ENCODE measurements at regions not wholly inside any gene's neighbourhood (a gene's known extent, or its start where the extent isn't known, plus 50 kb on each side); places are given as distances from the start of the nearest gene placed in this dataset.
"Not testable (repeated sequence)": the region's sequence is repeated elsewhere in the genome, so short reads cannot be mapped to it uniquely, and the experiment has no call there.

DNA sequence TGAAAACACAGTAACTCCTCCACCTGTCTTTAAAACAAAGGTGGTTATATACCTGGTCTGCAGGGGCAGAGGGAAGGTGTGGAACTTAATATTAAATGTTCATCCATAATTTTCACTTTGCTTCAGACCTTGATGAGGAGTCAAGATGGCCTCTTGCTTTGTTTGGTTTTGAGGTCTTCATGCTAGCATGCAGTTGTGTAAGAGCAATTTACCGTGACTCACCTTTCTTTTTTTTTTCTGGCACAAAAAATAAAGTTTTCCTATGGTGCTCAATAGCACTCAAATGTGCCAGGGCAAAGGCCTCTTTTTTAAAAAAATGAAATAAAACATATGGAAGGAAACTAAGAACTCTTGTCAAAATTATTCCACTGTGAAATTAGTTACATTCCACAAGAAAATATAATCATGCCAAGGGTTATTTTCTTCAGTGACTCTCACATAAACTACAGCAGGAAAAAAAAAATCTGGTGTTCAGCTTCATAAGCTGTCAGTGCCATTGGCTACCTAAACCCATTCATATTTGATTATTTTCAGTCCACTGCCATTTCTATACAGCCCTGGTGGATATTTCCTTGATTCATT is 128.2 kb downstream of the SLC7A11 start:
- no peak for DNase-seq

DNA sequence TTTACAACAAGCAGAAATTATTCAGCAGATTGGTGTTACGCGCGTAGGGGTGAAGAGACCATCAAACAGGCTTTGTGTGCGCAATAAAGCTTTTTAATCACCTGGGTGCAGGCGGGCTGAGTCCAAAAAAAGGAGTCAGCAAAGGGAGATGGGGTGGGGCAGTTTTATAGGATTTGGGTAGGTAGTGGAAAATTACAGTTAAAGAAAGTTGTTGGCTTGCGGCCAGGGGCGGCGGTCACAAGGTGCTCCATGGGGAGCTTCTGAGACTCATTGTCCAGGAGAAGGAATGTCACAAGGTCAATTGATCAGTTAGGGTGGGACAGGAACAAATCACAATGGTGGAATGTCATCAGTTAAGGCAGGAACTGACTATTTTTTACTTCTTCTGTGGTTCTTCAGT is 129.3 kb downstream of the SLC7A11 start:
- DNase-seq = not testable (repeated sequence)

DNA sequence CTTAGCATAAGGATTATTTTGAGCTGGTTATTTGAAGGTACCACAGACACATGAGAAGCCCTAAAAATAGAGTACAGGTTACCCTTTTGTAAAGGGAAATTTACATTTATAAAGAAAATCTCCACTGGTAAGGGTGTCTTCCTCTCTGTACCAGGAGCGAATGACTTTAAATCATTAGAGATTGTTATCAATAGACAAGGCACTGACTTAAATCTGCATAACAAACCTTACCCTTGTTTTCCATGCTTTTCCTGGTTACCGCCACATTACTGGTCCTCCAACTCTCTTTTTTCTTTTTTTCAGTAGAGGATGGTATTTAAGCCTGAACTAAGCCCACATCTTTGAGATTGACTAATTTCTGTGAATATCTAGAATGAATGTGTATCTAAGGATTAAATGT is 129.8 kb downstream of the SLC7A11 start:
- DNase-seq = no peak

DNA sequence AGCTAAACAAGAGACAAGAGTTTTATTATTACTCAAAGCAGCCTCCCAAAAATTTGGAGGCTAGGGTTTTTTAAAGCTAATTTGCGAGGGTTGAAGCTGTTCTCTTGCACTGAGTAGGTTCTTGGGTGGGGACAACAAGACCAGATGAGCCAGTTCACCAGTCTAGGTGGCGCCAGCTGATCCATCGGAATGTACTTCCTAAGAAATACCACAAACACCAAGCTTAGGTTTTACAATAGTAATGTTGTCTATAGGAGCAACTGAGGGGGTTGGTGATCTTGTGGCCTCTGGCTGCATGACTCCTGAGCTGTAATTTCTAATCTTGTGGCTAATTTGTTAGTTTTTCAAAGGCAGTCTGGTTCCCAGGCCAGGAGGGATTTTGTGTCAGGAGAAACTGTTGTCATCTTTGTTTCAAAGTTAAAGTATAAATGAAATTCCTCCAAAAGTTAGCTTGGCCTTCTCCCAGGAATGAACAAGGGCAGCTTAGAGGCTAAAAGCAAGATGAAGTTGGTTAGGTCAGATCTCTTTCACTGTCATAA is 130.6 kb downstream of the SLC7A11 start:
- no peak for DNase-seq

DNA sequence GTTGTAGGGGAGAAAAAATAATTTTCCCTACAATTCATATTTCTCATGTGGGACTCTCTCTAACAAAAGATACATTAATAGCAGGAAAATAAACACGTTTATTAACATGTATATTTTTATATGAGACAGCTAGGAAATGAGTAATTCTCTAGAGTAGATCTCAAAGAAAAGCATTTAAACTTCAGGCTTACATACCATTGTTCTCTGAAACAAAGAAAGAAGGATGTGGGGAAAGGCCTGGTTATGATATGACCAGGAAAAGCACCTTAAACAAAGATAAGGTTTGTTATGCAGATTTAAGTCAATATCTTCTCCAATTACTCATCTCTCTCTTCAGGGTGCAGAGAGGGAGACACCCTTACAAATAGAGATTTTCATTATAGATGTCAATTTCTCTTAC is 131.3 kb downstream of the SLC7A11 start:
- no peak for DNase-seq

DNA sequence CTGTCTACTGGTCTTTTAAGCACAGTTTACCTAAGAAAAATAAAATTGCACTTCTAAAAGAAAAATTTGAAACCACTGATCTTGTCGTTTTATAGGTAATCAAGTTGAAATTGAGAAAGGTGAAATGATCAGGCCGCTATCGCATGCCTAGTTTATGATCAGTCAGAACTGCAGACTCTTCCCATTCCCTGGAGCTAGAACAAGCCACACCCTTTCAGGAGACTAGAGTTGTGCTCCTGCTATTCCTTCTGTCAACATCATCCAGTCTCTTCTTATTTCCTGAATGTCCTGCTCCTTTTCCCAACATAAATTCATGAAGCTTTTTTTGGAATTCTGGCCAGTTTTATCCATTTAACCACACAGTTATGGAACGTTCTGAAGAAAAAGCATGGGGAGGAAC is 135.1 kb downstream of the SLC7A11 start:
- no peak for DNase-seq

DNA sequence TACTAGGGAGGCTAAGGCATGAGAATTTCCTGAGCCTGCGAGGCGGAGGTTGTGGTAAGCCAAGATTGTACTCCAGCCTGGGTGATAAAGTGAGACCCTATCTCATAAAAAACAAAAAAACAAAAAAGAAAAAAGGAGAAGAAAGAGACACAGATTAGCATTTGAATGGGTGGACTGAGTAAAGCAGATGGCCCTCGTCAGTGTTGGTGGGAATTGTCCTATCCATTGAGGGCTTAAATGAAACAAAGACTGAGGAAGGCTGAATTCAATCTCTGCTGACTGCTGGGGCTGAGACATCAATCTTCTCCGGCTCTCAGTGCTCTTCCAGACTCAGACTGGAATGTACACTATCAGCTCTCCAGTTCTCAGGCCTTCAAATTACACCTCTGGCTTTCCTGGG is 136.8 kb downstream of the SLC7A11 start:
- DNase-seq = no peak

DNA sequence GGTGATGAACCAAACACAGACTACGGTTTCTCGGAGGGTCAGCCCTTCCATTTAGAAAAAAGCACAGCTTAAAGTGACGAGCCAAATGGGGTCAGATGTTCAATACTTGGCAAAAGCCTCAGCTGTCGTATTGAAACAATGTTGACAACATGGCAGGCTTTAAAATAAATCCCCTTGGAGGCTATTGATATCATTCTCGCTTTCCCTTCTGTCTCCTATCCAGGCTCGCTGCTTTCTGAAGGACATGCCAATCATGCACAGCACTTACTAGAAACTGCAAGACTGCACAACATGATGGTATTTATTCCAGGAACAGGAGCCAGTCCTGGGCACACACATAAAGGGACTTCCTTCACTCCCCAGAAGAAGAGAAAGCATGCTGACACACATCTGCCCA is 137.9 kb downstream of the SLC7A11 start:
- no peak for DNase-seq

DNA sequence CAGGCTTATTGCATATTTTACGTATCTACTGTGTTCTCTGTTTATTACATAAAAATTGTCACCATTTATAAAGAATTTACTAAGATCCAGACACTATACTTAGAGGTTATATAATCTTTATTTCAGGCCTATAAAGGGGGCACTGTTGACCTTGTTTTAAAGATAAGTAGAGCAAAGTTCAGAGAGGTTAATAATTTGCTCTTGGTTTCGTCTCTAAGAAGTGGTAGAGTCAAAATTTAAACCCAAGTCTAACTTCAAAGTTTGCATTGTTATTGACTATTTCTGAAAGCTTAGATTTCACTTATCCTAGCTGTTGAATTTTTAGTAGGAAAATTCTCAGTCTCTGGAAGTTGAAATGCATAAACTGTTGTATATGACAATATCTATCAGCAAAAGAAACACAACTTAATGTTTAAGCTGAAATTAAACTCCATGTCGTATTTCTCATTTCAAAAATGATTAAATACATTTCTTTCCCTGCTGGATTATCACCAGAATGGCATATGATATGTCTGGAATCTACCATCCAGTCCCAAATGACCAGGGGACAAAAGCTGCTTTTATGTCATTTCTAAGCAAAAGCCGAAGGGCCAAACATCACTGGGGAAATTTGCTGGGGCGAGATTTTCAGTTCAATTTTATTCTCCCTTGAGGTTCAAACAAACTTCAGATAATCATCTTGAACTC is 138.4 kb downstream of the SLC7A11 start:
- DNase-seq = no peak

DNA sequence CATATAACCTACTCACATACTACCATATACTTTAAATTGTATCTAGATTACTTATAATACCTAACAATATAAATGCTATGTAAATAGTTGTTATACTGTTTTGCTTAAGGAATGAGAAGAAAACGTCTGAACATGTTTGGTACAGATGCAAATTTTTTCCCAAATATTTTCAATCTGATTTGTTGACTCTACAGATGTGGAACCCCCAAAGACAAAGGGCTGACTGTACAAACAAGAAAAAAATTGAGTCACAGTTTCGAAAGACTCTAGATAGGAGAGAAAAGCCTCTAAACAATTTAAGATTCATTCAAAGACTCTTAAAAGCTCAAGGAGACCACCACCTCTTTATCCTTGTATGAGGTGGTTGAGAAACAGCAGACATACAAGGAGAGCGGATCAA is 142.8 kb downstream of the SLC7A11 start:
- no peak for DNase-seq

DNA sequence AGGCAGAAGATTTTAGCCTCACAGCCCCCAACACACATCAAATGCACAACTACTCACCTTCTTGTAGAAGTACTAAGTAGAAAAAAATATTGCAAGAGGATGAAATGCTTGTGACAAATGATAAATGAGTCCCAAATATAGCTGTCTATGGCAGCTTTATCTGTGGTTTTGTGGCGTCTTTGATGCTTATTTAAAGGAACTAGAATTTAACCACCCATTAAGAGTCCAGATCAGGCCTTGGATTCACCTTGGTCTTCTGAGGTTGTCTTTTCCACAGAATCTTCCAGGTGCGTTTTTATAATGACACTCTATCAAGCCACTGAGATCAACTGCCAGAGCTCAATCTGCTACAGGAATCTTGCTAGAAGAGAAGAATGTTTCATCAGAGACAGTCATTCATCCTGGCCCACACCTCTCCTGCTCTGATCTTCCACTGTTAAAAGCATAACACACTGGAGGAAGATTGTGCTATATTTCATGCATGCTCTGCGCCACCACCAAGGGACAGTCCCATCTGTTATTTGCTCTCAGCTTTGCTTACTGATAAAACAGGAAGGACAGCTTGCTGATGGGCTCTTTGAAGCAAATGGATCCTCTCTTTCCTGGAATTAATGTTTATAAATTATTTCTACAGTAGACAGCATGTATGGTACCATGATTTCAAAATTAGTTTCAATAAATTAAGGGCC is 144.1 kb downstream of the SLC7A11 start:
- DNase-seq = no peak

DNA sequence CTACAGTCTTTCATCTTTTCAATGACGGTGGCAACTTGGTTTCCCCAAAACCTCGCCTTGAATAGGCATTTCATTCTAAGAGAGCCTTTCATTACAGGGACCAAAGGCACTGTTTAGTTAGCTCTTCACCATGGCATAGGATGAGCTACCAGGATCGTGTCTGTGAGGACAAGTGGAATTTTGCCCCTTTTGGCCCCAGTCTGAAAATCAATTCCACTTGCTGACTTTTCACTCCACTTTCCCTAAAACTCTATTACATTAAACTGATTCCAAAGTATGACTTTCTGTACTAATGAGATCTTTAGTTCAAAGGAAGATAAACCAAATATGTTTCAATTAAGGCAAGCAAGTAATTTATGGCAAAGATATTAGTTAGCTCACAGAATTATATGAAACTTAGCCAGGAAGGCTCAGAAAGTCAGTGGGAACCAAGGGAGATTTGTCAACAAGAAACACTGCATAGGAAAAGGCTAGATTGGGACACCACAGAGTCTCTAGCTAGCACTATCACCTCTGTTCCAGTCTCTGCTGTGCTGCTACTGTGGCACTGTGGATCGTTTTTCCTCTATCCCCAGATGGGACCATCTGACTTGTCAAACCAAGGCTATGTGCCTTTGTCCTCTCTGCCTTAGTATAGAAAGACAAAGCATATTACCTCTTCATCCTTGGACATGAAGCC is 145.6 kb downstream of the SLC7A11 start:
- DNase-seq = no peak

DNA sequence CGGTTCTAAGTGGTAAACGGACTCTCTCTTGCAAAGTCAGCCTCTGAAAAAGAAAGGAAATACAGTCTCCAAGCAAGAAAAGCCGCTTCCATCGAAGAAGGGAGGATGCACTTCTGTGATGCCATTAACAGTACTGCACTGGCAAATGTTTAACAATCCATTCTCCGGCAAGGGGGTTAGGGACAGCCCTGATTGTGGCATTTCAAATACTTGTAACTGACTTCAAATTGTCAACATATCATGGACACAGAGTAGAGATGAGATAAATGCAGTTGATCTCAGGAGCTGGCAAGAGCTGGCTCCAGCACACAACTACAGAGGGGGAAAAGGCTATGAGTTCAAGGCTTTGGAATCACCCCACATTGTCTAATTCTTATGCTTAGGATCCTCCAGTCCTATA is 146.8 kb downstream of the SLC7A11 start:
- DNase-seq = no peak

DNA sequence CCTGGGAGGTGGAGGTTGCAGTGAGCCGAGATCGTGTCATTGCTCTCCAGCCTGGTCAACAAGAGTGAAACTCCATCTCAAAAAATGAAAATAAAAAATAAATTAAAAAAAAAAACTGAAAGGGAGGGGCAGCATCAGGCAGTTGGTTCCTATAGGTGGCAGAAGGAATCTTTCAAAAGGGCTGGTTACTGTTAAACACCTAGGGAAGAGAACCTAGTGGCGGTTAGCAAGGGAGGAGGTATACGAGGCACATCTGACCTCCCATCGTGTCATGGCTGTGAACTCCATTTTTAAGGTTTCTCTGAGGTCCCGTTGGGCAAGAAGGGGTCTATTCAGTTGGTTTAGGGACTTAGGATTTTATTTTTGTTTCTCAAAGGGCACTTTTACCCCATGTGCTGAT is 150.1 kb downstream of the SLC7A11 start:
- DNase-seq = no peak

DNA sequence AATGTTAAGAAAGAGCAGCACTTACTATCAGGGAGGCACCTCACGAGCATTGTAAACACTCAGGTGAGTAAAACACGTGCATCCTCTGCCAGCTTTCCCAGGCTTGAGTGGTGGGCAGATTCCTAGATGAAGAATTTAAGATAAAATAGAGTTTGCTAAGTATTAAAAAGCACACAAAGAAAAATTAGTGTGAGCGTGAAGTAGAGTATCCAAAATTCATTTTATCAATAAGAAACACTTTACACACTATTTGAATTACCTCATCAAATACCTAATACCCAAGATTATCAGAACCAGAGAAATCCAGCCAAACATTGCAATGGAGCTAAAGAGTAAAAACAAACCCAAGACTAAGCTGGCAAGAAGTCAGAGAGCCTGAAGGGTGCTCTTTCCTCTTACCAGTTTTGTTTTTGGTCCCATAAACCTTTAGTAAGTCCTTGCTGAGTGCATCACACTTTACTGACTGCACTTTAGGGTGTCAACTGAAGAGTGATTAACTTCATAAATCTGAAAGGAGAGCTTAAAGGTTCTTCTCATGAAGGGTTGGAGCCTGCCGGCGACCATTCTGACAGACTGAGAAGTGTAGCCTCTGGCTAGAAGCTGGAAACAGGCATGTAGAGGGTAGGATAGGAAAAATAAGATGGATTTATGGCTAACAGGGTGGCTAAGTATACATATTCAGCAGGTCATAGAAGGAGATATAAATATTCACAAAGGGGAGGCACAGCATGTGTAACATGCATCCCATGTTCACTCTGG is 151.1 kb downstream of the SLC7A11 start:
- no peak for DNase-seq

DNA sequence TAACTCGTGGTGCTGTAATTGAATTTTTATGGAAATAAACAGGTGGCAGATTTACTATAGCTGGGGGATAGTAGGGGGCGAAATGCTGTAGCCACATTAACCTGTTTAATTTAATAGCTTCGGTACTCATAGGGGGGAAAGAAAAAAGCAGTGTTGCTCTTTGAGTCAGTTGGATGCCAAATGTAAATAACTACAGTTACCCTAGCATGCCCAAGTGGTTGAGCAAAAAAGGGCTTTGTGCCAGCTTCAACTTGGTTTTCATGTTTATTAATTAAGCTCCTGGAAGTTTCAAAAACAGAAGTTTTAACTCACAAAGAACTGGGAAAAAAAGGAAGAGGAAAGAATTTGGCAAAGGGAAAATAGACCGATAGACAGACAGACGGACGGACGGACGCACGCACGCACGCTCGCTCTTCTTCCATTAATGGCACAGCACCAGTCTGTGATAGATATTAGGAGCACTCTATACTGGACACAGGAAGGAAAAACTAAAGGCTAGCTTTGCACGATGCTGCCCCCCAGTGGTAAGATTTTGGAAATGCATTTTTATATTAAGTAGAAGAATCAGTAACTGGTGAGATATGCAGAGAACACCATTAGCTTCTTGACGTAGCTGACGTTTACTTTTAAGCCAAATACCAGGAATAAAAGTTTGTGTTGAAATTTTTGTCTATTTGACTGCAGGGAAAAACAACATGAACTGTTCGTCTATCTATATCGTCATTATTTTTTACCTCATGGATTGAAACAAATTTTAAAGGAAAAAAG is 151.8 kb downstream of the SLC7A11 start:
- DNase-seq = peak; percentile 66 to 68

DNA sequence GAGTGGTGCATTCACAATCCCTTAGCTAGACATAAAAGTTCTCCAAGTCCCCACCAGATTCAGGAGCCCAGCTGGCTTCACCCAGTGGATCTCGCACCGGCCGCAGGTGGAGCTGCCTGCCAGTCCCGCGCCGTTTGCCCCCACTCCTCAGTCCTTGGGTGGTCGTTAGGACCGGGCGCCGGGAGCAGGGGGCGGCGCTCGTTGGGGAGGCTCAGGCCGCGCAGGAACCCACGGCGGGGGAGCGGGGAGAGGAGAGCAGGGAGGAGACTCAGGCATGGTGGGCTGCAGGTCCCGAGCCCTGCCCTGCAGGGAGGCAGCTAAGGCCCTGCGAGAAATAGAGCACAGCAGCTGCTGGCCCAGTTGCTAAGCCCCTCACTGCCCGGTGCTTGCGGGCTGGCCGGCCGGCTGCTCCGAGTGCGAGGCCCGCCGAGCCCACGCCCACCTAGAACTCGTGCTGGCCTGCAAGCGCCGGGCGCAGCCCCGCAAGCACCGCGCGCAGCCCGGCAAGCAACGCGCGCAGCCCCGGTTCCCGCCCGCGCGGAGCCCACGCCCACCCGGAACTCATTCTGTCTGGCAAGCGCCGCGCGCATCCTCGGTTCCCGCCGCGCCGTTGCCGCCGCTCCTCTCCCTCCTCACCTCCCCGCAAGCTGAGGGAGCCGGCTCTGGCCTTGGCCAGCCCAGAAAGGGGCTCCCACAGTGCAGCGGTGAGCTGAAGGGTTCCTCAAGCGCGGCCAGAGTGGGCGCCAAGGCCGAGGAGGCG is 153.5 kb downstream of the SLC7A11 start:
- DNase-seq = no peak

DNA sequence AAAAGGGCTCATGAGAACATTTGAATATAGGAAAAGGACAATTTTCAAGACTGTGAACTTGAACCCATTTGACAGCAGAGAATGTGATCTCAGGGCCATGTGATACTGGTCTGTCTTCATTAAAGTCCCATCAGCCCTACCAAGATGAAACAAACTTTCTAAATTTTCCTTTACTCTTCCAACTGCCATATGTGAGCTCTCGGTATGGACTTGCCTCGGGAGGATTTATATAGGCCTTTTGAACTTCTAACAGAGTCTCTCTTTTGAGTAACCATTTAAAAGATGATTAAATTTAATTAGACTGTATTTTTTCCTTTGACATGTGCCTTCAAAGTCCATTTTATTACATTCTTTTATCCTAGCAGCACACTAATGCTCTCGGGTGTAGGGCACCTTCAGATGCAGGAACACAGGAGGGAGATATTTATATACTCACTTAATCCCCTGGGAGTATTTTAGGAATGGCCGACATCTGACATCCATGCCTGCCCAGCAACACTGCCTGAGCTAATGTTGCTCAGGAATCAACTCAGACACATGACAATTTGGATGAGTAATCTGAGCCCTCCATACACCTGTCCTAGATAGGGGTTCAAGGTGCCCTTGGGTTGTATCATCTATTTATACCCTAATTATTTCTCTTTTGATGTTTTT is 155.0 kb downstream of the SLC7A11 start:
- DNase-seq = no peak

DNA sequence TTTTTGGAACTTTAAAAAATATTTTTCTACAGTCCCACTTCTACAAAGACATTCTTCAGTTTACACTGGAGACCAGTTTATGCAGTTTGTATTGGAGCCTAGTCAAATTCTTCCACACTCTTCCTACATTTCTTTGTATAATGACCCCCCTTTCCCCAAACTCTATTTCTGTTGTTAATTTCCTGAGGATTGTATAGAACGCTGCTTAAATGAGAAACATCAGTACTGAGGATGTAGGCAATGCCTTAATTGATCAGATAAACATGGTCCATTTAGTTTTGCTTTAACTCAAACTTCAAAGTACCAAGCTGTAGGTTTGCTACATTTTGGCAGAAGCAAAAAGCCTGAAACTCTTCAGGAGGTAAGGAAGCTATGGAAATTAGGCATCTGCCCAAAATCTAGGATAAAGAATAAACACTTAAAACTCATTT is 155.5 kb downstream of the SLC7A11 start:
- no peak for DNase-seq

DNA sequence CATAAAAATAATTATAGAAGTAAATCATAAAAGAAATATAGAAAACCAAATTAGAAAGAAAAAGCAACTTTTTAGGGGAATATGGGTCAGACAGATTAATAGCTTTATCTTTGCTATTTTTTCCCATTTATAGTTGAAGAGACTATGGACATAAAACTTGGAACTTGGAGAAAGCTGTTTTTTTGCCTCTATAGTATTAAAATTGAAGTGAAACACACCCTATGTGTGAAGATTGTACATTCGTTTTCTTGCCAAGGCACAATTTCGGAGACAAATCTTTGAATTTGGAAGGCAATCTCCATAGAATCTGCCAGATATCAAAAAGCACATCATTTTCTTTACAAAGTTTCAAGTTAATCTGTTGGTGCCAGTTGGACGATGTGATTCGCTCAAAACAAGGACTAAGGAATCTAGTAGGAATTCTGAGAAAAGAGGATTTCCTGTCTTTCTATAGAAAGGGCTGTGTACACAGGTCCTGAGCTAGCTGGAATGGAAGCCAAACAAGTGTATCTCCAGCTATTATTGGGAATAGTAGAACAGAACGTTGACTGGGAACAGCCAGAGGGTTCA is 156.3 kb downstream of the SLC7A11 start:
- DNase-seq = no peak

Measured in AML-193 (cell line).